Sciatic nerve (tissue), 2 donors: ENCODE measurements at regions not wholly inside any gene's neighbourhood (a gene's known extent, or its start where the extent isn't known, plus 50 kb on each side); places are given as distances from the start of the nearest gene placed in this dataset.
A peak's percentile ranks its signal among the peaks of the same experiment; 100 is the strongest.
"Not testable (repeated sequence)": the region's sequence is repeated elsewhere in the genome, so short reads cannot be mapped to it uniquely, and the experiment has no call there.

Experiments used
- ATAC-seq: fragments of 200-7000 bp; cut with Tn5 transposase; one replicate; pipeline ENCODE4 v1.9.1; 2020; ENCODE audit warnings: mild to moderate bottlenecking, moderate library complexity
- DNase-seq: peaks from one replicate; pipeline ENCODE4 v3.0.0-alpha.2; 2020; ENCODE audit warnings: low spot score
- intact Hi-C: fragments of 100-400 bp; cut with DNase I; formaldehyde crosslinking; loops from one replicate; pipeline ENCODE4 v1.14.2; 2022
- donor health status: DM: no; HTN: no; CAD: no.
- donor health status: DM: no; HTN: no; CAD: no.

GRCh38 chr3:76533710-76534109, 506.2 kb upstream of the ROBO2 start:
- intact Hi-C loops, DNase-seq, ATAC-seq: not testable (repeated sequence)

DNA sequence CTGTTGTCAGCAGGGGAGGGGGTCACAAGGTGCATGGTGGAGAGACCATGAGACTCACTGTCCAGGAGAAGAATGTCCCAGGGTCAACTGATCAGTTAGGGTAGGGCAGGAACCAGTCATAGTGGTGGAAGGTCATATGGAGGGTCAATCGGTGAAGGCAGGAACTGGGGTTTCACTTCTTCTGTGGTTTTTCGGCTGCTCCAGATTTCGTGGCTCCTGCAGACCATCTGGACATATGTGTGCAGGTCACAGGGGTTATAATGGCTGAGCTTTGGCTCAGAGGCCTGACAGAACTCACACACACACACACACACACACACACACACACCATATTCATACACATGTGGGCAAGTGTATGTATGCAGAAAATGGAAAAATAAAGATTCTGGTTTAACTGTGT, 502.0 kb upstream of the ROBO2 start:
- intact Hi-C loops: not testable (repeated sequence)

GRCh38 chr3:76547674-76548073, 492.2 kb upstream of the ROBO2 start:
- DNase-seq (no peak), ATAC-seq (no peak)
- intact Hi-C loops: no loop called here

More for the DNA sequence above, 502.0 kb upstream of the ROBO2 start:
- not testable (repeated sequence) for ATAC-seq, DNase-seq

- no peak for DNase-seq
- ATAC-seq: no peak
- intact Hi-C loops: no loop called here
Measured at GRCh38 chr3:76550522-76551201, 489.2 kb upstream of the ROBO2 start.

DNA sequence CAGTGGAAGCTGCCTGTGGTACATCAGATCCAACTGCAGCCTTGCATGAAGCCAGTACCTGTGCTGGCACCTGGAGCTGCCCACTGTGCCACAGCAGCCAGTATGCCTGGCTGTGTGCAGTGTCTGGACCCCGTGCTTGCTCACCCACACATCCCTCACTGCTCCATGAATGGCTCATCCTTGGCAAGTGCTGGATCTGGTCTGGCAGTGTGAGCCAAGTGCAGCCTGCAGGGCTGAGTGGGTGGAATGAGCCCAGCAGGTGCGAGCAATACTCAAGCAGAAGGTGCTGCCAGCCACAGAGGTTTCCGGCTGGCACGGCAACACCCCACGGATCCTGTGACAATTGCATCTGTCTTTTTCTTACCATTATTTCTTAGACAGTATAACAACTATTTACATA, 488.2 kb upstream of the ROBO2 start:
- peak; percentile 13 for ATAC-seq
- intact Hi-C loops: no loop called here

GRCh38 chr3:76552653-76553052, 487.2 kb upstream of the ROBO2 start:
- intact Hi-C loops: no loop called here
- DNase-seq (no peak), ATAC-seq (no peak)

More for the DNA sequence above, 488.2 kb upstream of the ROBO2 start:
- no peak for DNase-seq

GRCh38 chr3:76554707-76555106, 485.2 kb upstream of the ROBO2 start:
- intact Hi-C loops: no loop called here
- ATAC-seq: no peak
- DNase-seq: no peak

GRCh38 chr3:76561494-76562236, 478.2 kb upstream of the ROBO2 start:
- no peak for ATAC-seq
- no peak for DNase-seq
- intact Hi-C loops: no loop called here

- no peak for DNase-seq
- ATAC-seq: no peak
- intact Hi-C loops: no loop called here
Measured at GRCh38 chr3:76565496-76566210, 474.2 kb upstream of the ROBO2 start.

- DNase-seq (no peak), ATAC-seq (no peak)
- intact Hi-C loops: no loop called here
Measured at GRCh38 chr3:76566211-76566534, 473.7 kb upstream of the ROBO2 start.

DNA sequence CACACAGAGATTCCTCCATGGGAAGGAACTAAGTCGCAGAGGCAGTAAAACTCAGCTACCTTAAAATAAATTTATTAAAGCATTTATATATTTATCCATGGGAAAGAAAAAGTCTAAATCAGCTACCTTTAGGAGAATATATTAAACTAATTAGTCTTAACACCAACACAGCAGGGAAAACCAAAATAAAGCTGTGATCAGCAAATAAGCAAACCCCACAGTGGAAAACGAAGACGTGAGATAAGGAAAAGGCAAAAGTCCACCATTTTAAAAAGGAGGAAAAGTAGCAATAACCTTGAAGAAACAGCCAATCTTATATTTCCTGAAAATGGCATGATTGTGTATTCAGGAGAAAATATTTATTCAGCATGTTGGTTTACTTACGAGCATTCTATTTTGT, 473.0 kb upstream of the ROBO2 start:
- DNase-seq (no peak), ATAC-seq (no peak)
- intact Hi-C loops: no loop called here

GRCh38 chr3:76570436-76571057, 469.4 kb upstream of the ROBO2 start:
- DNase-seq (no peak), ATAC-seq (no peak)
- intact Hi-C loops: no loop called here

DNA sequence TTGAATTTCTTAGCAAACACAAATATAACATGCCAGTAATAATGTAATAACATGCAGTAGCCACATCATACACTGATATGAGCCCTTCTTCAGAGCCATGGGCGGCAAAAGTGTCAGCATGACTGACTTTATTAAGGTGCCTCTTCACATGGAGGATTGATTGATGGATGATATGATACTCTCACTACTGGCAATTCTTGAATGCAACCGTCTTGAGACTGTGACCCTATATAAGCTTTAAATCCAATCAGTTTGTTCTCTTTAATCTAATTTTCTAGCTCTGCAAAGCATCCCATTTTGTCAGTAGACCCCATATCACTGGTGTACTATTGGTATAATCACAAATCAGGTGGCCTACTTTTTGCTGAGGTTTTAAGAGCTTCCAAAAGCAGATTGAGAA, 463.7 kb upstream of the ROBO2 start:
- DNase-seq: no peak
- intact Hi-C loops: no loop called here
- no peak for ATAC-seq

DNA sequence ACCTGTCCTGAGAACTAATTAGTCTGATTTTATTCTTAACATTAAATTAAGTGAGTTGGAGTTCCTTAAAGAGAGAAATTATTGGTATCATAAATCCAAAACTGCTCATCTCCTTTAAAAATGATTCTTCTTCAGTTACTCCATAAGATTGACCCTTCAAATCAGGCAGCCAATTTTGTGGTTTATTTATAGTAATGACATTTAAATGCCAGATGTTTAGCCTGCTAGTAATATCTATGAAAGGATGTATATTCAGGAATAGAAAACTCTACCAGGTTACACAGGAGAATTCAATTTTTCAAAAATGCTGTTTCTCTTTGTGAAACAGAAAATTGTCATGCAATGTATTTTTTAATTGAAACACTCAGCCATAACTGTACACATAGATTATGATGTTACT, 457.8 kb upstream of the ROBO2 start:
- intact Hi-C loops: no loop called here
- no peak for DNase-seq
- no peak for ATAC-seq

GRCh38 chr3:76582632-76583378, 457.1 kb upstream of the ROBO2 start:
- DNase-seq (no peak), ATAC-seq (no peak)
- intact Hi-C loops: no loop called here

DNA sequence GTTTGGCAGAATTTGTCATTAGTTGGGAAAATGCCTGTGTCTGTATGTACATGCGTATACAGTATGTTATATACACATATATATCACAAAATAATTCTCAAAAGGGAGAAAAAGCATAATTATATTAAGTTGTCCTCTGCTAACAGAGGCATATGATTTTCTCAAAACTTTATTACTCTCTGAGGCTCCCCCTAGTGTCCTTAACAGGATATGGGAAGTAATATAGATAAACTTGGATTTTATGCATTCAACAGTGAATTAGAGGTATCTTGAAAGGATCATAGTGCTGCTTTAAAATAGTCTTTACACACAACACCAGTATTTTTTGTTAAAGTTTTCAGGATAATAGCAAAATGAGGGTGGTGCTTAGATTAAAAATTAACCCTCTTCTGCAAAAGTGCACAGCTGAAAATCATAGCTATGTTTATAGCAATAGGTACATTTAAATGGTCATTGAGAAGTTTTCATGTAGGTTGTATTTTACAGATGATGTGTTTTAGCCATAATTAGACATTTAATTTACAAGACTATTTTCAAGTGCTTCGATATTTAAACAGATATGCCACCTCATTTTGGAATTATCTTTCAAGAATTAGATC, 454.0 kb upstream of the ROBO2 start:
- intact Hi-C loops: no loop called here
- DNase-seq (no peak), ATAC-seq (no peak)

- DNase-seq (no peak), ATAC-seq (no peak)
- intact Hi-C loops: no loop called here
Measured at GRCh38 chr3:76586471-76586870, 453.4 kb upstream of the ROBO2 start.

GRCh38 chr3:76610150-76610549, 429.7 kb upstream of the ROBO2 start:
- ATAC-seq: no peak
- intact Hi-C loops: no loop called here
- DNase-seq: no peak

GRCh38 chr3:76615719-76616118, 424.2 kb upstream of the ROBO2 start:
- ATAC-seq (no peak), DNase-seq (no peak)
- intact Hi-C loops: no loop called here
